K562 (cell line): ENCODE measurements at regions not wholly inside any gene's neighbourhood (a gene's known extent, or its start where the extent isn't known, plus 50 kb on each side); places are given as distances from the start of the nearest gene placed in this dataset.

ENCODE experiments used
- ATAC-seq: fragments of 200-7000 bp; cut with Tn5 transposase; 3 replicates; pipeline ENCODE4 v1.9.1; 2020; ENCODE audit warnings: moderate library complexity
- BruUV-seq: library from RNA; stranded (reverse); fragments of 400-500 nt; replicated peaks from 2 replicates; lab custom pipeline; 2021; lab: Mats Ljungman, UMichigan
- CTCF ChIA-PET: fragments of 300-600 bp; formaldehyde crosslinking; extraction: SDS; loops from one replicate; lab custom pipeline; 2021; ENCODE audit warnings: low intra/inter-chr PET ratio; lab: Yijun Ruan, JAX
- POLR2A ChIA-PET: fragments of 300-600, 350-650 bp; sonication (Branson Sonifier 250); formaldehyde crosslinking; extraction: SDS; loops from one replicate; lab custom pipeline; 2021; ENCODE audit warnings: antibody characterized with exemption, inconsistent platforms; lab: Yijun Ruan, JAX
- DNase-seq, 4 experiments: peaks; one replicate each; pipeline versions ENCODE4 v3.0.0 to v3.0.0-alpha.2; 2011 to 2018; ENCODE audit warnings: low spot score in 3 of 4, mixed read lengths in 3 of 4; ENCODE audit errors: extremely low read depth in 1 of 4
- FAIRE-seq: peaks from 2 replicates; lab custom pipeline; 2011; peaks lifted over from hg19 to GRCh38; lab: Jason Lieb, UNC
- H2AFZ ChIP-seq: 2 replicates; pipeline ENCODE4 v1.6.0; 2011; ENCODE audit warnings: low read depth, low read length, control low read depth, inconsistent platforms
- H3K27ac ChIP-seq: fragments of 200-600 bp; 3 replicates; pipeline ENCODE4 v1.8.0; 2011; ENCODE audit warnings: low read depth, mild to moderate bottlenecking, control low read depth, inconsistent platforms, low read length, moderate library complexity, mixed read lengths; ENCODE audit errors: extremely low read depth
- H3K27me3 ChIP-seq, 2 experiments: fragments of 300-600 bp in 1 of 2; 2 replicates in 1 of 2; 3 replicates in 1 of 2; pipeline versions ENCODE4 v1.6.0 to v1.8.0; 2011; ENCODE audit warnings: inconsistent platforms in 2 of 2, low read length in 2 of 2, mild to moderate bottlenecking in 1 of 2, mixed read lengths in 1 of 2, moderate library complexity in 1 of 2; ENCODE audit not compliant: control insufficient read depth in 2 of 2, insufficient read depth in 2 of 2
- H3K36me3 ChIP-seq: fragments of 300-600 bp; 3 replicates; pipeline ENCODE4 v1.8.0; 2011; ENCODE audit warnings: mild to moderate bottlenecking, low read length, inconsistent platforms; ENCODE audit not compliant: control insufficient read depth, insufficient read depth
- H3K4me1 ChIP-seq, 2 experiments: fragments of 200-600 bp in 1 of 2; replicated peaks in 1 of 2; 2 replicates in 1 of 2; 3 replicates in 1 of 2; pipeline versions ENCODE4 v1.5.1 to v1.8.0; 2011; ENCODE audit warnings: inconsistent platforms in 2 of 2, low read length in 2 of 2, mild to moderate bottlenecking in 1 of 2, mixed read lengths in 1 of 2, moderate library complexity in 1 of 2; ENCODE audit not compliant: control insufficient read depth in 2 of 2, insufficient read depth in 2 of 2
- H3K4me2 ChIP-seq: 2 replicates; pipeline ENCODE4 v1.6.1; 2011; ENCODE audit warnings: low read length, control low read depth, inconsistent platforms, mixed read lengths; ENCODE audit not compliant: insufficient read depth
- H3K4me3 ChIP-seq: fragments of 200-600 bp; sonication (generic), shearing (Covaris generic); 2 replicates; pipeline ENCODE4 v1.5.1; 2016; ENCODE audit warnings: control low read depth, inconsistent platforms
- H3K79me2 ChIP-seq: fragments of 200-600 bp; 3 replicates; pipeline ENCODE4 v1.8.0; 2011; ENCODE audit warnings: low read length, inconsistent platforms; ENCODE audit not compliant: control insufficient read depth, insufficient read depth
- H3K9ac ChIP-seq, 2 experiments: 2 replicates each; pipeline versions ENCODE4 v1.6.0 to v1.6.1; 2011; ENCODE audit warnings: low read depth in 2 of 2, low read length in 2 of 2, control low read depth in 1 of 2, inconsistent platforms in 1 of 2, mild to moderate bottlenecking in 1 of 2, mixed read lengths in 1 of 2; ENCODE audit not compliant: insufficient read depth in 1 of 2
- H3K9me1 ChIP-seq: one replicate; pipeline ENCODE4 v1.6.0; 2011; ENCODE audit warnings: inconsistent platforms, mild to moderate bottlenecking, low read length, moderate library complexity; ENCODE audit not compliant: control insufficient read depth, insufficient read depth
- H3K9me3 ChIP-seq: replicated peaks from 2 replicates; pipeline ENCODE4 v1.5.1; 2011; ENCODE audit warnings: low read depth, low read length, inconsistent platforms; ENCODE audit not compliant: control insufficient read depth, insufficient read depth
- H4K20me1 ChIP-seq: replicated peaks from 2 replicates; pipeline ENCODE4 v1.6.1; 2011; ENCODE audit warnings: low read length, inconsistent platforms, mixed read lengths; ENCODE audit not compliant: control insufficient read depth, insufficient read depth
- DACH1 ChIP-seq: fragments of 450-650 bp; IDR thresholded peaks from 2 replicates; pipeline ENCODE4 v1.6.1; 2018; ENCODE audit not compliant: partially characterized antibody
- NELFE ChIP-seq: IDR thresholded peaks from 2 replicates; pipeline ENCODE4 v1.6.1; 2011; ENCODE audit warnings: mild to moderate bottlenecking; ENCODE audit not compliant: insufficient read depth, insufficient read length
- ZNF311 ChIP-seq: fragments of 250-450 bp; sonication (Bioruptor Pico); IDR thresholded peaks from 2 replicates; pipeline ENCODE4 v1.4.0; 2020; ENCODE audit warnings: mild to moderate bottlenecking, moderate library complexity
- ZNF589 ChIP-seq: fragments of 200-800 bp; sonication (Bioruptor generic); IDR thresholded peaks from 2 replicates; pipeline ENCODE4 v1.6.1; 2016; ENCODE audit warnings: low read depth, missing genetic modification characterization, missing compliant biosample characterization
- WGBS: fragments of 100-300 bp; shearing (Covaris generic); methylation state at CpG from one replicate; pipeline ENCODE4 v1.1.6; 2016; ENCODE audit warnings: low coverage, mixed read lengths; ENCODE audit not compliant: insufficient coverage; ENCODE audit errors: missing lambda C conversion rate; 5-methylcytosine and 5-hydroxymethylcytosine counted together
- in situ Hi-C: fragments of 300-500 bp; cut with MboI; formaldehyde crosslinking; loops from 4 replicates; pipeline ENCODE4 v1.15.0; 2018; ENCODE audit warnings: inconsistent platforms, mixed read lengths
- intact Hi-C: fragments of 100-400 bp; cut with micrococcal nuclease; formaldehyde crosslinking; loops from 2 replicates; pipeline ENCODE4 v1.14.2; 2022
- TF ChIP-seq, protein P1 (sequence below): fragments of 250-450 bp; sonication (Bioruptor Pico); IDR thresholded peaks from 2 replicates; pipeline ENCODE4 v1.5.0; 2022; ENCODE audit warnings: mild to moderate bottlenecking
- TF ChIP-seq, protein P2 (sequence below): sonication (generic); formaldehyde crosslinking; IDR thresholded peaks from 2 replicates; pipeline ENCODE4 v1.8.1; 2022; ENCODE audit warnings: missing genetic modification reagents
- TF ChIP-seq, protein P3 (sequence below): sonication (generic); IDR thresholded peaks from 2 replicates; pipeline ENCODE4 v1.6.1; 2016
- TF ChIP-seq, protein P4 (sequence below): fragments of 250-450 bp; sonication (Bioruptor Pico); IDR thresholded peaks from 2 replicates; pipeline ENCODE4 v1.8.0; 2021; ENCODE audit warnings: borderline replicate concordance, mild to moderate bottlenecking, moderate library complexity; ENCODE audit not compliant: poor library complexity, severe bottlenecking
- TF ChIP-seq, protein P5 (sequence below): fragments of 250-450 bp; sonication (Bioruptor Pico); IDR thresholded peaks from 2 replicates; pipeline ENCODE4 v1.5.0; 2021; ENCODE audit warnings: mild to moderate bottlenecking, borderline replicate concordance

DNA sequence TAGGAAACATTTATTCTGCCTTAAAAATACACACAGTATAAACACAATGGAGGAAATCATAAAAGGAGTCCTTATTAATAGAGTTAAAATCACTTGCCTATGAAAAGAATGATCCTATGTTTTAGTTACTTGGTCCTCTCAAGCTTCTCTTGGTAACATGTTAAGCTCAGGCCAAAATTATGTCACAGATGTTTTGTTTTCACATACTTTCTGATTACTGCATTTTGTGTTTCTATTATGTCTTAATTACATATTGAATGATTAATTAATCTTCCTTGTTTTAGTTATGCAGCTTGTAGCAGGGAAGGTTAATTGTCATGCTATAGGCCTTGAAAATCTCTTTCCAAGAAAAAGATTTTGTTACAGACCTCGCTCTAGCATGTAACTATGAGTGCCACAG is 406.0 kb downstream of the PLA2G4A start:
- intact Hi-C loops (no loop called here), in situ Hi-C loops (no loop called here)
- Histone ChIP-seq H3K27ac (no peak overlapping the region), H3K79me2 (no peaks in the 10 kb centered on the region), H2AFZ (no peak overlapping the region), H3K4me1 (no peaks in the 10 kb centered on the region), H4K20me1 (no peaks in the 10 kb centered on the region), H3K36me3 (no peaks in the 10 kb centered on the region), H3K27me3 (no peaks in the 10 kb centered on the region), H3K9me1 (no peaks in the 10 kb centered on the region), H3K4me2 (no peak overlapping the region), H3K4me3 (no peak overlapping the region), H3K9me3 (0 out of 2 replicates have a peak, but pooled peaks cover 2% of the 10 kb centered on the region), H3K9ac (no peak overlapping the region)
- FAIRE-seq (no peak), DNase-seq (no peak), ATAC-seq (no peak)
- BruUV-seq: no TSS peak
- ChIA-PET CTCF (no interaction called here), POLR2A (no interaction called here)
- TF ChIP-seq ZNF311 (no peak), ZNF589 (CRISPR knock-in tag) (no peak), NELFE (no peak), DACH1 (no peak)
- TF ChIP-seq, protein P1, sequence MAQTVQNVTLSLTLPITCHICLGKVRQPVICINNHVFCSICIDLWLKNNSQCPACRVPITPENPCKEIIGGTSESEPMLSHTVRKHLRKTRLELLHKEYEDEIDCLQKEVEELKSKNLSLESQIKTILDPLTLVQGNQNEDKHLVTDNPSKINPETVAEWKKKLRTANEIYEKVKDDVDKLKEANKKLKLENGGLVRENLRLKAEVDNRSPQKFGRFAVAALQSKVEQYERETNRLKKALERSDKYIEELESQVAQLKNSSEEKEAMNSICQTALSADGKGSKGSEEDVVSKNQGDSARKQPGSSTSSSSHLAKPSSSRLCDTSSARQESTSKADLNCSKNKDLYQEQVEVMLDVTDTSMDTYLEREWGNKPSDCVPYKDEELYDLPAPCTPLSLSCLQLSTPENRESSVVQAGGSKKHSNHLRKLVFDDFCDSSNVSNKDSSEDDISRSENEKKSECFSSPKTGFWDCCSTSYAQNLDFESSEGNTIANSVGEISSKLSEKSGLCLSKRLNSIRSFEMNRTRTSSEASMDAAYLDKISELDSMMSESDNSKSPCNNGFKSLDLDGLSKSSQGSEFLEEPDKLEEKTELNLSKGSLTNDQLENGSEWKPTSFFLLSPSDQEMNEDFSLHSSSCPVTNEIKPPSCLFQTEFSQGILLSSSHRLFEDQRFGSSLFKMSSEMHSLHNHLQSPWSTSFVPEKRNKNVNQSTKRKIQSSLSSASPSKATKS: no peak
- TF ChIP-seq, protein P2, sequence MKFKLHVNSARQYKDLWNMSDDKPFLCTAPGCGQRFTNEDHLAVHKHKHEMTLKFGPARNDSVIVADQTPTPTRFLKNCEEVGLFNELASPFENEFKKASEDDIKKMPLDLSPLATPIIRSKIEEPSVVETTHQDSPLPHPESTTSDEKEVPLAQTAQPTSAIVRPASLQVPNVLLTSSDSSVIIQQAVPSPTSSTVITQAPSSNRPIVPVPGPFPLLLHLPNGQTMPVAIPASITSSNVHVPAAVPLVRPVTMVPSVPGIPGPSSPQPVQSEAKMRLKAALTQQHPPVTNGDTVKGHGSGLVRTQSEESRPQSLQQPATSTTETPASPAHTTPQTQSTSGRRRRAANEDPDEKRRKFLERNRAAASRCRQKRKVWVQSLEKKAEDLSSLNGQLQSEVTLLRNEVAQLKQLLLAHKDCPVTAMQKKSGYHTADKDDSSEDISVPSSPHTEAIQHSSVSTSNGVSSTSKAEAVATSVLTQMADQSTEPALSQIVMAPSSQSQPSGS: no peak
- TF ChIP-seq, protein P3, sequence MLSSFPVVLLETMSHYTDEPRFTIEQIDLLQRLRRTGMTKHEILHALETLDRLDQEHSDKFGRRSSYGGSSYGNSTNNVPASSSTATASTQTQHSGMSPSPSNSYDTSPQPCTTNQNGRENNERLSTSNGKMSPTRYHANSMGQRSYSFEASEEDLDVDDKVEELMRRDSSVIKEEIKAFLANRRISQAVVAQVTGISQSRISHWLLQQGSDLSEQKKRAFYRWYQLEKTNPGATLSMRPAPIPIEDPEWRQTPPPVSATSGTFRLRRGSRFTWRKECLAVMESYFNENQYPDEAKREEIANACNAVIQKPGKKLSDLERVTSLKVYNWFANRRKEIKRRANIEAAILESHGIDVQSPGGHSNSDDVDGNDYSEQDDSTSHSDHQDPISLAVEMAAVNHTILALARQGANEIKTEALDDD: no peak
- TF ChIP-seq, protein P4, sequence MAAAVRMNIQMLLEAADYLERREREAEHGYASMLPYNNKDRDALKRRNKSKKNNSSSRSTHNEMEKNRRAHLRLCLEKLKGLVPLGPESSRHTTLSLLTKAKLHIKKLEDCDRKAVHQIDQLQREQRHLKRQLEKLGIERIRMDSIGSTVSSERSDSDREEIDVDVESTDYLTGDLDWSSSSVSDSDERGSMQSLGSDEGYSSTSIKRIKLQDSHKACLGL: no peak
- TF ChIP-seq, protein P5, sequence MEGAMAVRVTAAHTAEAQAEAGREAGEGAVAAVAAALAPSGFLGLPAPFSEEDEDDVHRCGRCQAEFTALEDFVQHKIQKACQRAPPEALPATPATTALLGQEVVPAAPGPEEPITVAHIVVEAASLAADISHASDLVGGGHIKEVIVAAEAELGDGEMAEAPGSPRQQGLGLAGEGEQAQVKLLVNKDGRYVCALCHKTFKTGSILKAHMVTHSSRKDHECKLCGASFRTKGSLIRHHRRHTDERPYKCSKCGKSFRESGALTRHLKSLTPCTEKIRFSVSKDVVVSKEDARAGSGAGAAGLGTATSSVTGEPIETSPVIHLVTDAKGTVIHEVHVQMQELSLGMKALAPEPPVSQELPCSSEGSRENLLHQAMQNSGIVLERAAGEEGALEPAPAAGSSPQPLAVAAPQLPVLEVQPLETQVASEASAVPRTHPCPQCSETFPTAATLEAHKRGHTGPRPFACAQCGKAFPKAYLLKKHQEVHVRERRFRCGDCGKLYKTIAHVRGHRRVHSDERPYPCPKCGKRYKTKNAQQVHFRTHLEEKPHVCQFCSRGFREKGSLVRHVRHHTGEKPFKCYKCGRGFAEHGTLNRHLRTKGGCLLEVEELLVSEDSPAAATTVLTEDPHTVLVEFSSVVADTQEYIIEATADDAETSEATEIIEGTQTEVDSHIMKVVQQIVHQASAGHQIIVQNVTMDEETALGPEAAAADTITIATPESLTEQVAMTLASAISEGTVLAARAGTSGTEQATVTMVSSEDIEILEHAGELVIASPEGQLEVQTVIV (CRISPR knock-in tag): no peak
- WGBS: 5% methylated on average over 1 of the region's 1 CpG
